ENCODE measurements at regions not wholly inside any gene's neighbourhood (a gene's known extent, or its start where the extent isn't known, plus 50 kb on each side); places are given as distances from the start of the nearest gene placed in this dataset.

DNA sequence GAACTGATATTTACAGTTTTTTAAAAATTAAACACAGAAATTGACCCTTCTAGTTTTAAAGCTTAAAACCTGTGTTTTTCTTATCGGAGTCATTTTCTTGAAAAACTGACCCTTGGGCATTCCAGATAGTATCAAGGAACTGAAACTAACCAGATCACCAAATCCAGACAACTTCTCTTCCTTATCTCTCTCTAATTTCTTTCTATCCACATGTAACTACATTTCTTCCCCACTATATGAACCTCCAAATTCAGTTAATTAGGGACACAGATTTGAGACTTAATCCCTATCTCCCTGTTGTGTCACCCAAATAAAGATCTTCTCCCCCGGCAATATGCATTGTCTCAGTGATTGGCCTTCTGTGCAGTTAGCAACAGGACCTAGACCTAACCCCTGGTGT is 1643.0 kb upstream of the CDH6 start:
- CTCF ChIA-PET (ENCODE audit: partially characterized antibody): no interaction called here
- H2BK12ac ChIP-seq (ENCODE audit: low read depth, low read length): no peak overlapping the region
- no peaks in the 10 kb centered on the region for H3K9me3 ChIP-seq (ENCODE audit: insufficient read depth in 2 of 2, low read depth in 1 of 2, low read length in 1 of 2)
- no peak overlapping the region for H4K5ac ChIP-seq (ENCODE audit: insufficient read length, low read depth, low read length)
- no peaks in the 10 kb centered on the region for H3K27me3 ChIP-seq (replicated peaks in 1 of 4; ENCODE audit: control insufficient read depth in 3 of 4, extremely low read depth in 1 of 4, insufficient read depth in 3 of 4, low read length in 3 of 4)
- no peak overlapping the region for H3K14ac ChIP-seq (ENCODE audit: insufficient read length)
- no peak overlapping the region for H3K23ac ChIP-seq (ENCODE audit: insufficient read length)
- no peak overlapping the region for H2AK5ac ChIP-seq (ENCODE audit: low read depth, low read length)
- no peak overlapping the region for H2BK5ac ChIP-seq (ENCODE audit: low read depth, low read length)
- H4K91ac ChIP-seq (replicated peaks; ENCODE audit: insufficient read length, low read length): no peak overlapping the region
- H3K9ac ChIP-seq (replicated peaks in 1 of 4; ENCODE audit: extremely low read depth in 1 of 4, low read depth in 3 of 4, low read length in 3 of 4): no peak overlapping the region
- H3K4me2 ChIP-seq (ENCODE audit: insufficient read depth in 1 of 2, low read depth in 2 of 2, low read length in 2 of 2): no peak overlapping the region
- no peaks in the 10 kb centered on the region for H3K36me3 ChIP-seq (ENCODE audit: control insufficient read depth in 2 of 4, insufficient read depth in 4 of 4, low read length in 3 of 4)
- H3K4ac ChIP-seq (replicated peaks; ENCODE audit: insufficient read length, low read depth, low read length): no peak overlapping the region
- DNase-seq (ENCODE audit: low read depth in 1 of 2, low spot score in 2 of 2) (no peak), FAIRE-seq (no peak)
- no peaks in the 10 kb centered on the region for H3K4me1 ChIP-seq (replicated peaks in 1 of 4; ENCODE audit: control insufficient read depth in 3 of 4, insufficient read depth in 4 of 4, low read length in 3 of 4)
- H2BK120ac ChIP-seq (replicated peaks; ENCODE audit: low read depth, low read length): no peak overlapping the region
- H3K79me1 ChIP-seq (ENCODE audit: low read depth, low read length): no peaks in the 10 kb centered on the region
- 59% methylated on average over 2 of the region's 2 CpGs; no CpG with 5 or more reads in 1 of the 2 experiments for WGBS, 2 experiments (ENCODE audit: extremely low coverage in 1 of 2, insufficient coverage in 1 of 2, insufficient read length in 1 of 2, insufficient replicate concordance in 2 of 2, low coverage in 1 of 2, low lambda C conversion rate in 2 of 2, missing lambda C conversion rate in 1 of 2)
- H4K20me1 ChIP-seq (replicated peaks in 1 of 2; ENCODE audit: control insufficient read depth in 1 of 2, insufficient read depth in 2 of 2, low read length in 2 of 2): no peaks in the 10 kb centered on the region
- H3K23me2 ChIP-seq (ENCODE audit: low read depth, low read length): no peaks in the 10 kb centered on the region
- H3K27ac ChIP-seq (ENCODE audit: low read depth, low read length): no peak overlapping the region
- no peak overlapping the region for H2BK15ac ChIP-seq (ENCODE audit: low read length)
- H2AFZ ChIP-seq (ENCODE audit: low read length): no peak overlapping the region
- no peak overlapping the region for H2BK20ac ChIP-seq (ENCODE audit: low read length)
- POLR2A ChIA-PET (ENCODE audit: partially characterized antibody): no interaction called here
- H4K8ac ChIP-seq (ENCODE audit: extremely low read depth, insufficient read depth, low read length): no peak overlapping the region
- no peaks in the 10 kb centered on the region for H3K79me2 ChIP-seq (ENCODE audit: control insufficient read depth in 1 of 2, insufficient read depth in 2 of 2, low read length in 2 of 2)
- H3K4me3 ChIP-seq (ENCODE audit: extremely low read depth in 1 of 4, insufficient read depth in 2 of 4, low read depth in 3 of 4, low read length in 4 of 4): no peak overlapping the region
- H3K56ac ChIP-seq (replicated peaks; ENCODE audit: insufficient read length, low read depth, low read length): no peak overlapping the region
- H3K18ac ChIP-seq (ENCODE audit: extremely low read depth, low read length): no peak overlapping the region
- TF ChIP-seq TAF7 (optimal IDR thresholded peaks at IDR 0.05; ENCODE audit: borderline replicate concordance, low read depth, low read length): no peak
- TF ChIP-seq KDM5A (IDR thresholded peaks at IDR 0.05; ENCODE audit: low read length): no peak
- TF ChIP-seq FOSL1 (IDR thresholded peaks at IDR 0.05; ENCODE audit: insufficient read depth, low read depth, low read length): no peak
- TF ChIP-seq NRF1 (IDR thresholded peaks at IDR 0.05; ENCODE audit: low read depth, low read length): no peak
- no peak for TF ChIP-seq EZH2 (IDR thresholded peaks at IDR 0.05; ENCODE audit: low read depth, low read length, severe bottlenecking)
- TF ChIP-seq, protein P1, sequence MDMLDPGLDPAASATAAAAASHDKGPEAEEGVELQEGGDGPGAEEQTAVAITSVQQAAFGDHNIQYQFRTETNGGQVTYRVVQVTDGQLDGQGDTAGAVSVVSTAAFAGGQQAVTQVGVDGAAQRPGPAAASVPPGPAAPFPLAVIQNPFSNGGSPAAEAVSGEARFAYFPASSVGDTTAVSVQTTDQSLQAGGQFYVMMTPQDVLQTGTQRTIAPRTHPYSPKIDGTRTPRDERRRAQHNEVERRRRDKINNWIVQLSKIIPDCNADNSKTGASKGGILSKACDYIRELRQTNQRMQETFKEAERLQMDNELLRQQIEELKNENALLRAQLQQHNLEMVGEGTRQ (IDR thresholded peaks at IDR 0.05; ENCODE audit: low read length): no peak
- no peak for TF ChIP-seq MAFK (IDR thresholded peaks at IDR 0.05; ENCODE audit: low read depth, low read length)
- TF ChIP-seq, protein P2, sequence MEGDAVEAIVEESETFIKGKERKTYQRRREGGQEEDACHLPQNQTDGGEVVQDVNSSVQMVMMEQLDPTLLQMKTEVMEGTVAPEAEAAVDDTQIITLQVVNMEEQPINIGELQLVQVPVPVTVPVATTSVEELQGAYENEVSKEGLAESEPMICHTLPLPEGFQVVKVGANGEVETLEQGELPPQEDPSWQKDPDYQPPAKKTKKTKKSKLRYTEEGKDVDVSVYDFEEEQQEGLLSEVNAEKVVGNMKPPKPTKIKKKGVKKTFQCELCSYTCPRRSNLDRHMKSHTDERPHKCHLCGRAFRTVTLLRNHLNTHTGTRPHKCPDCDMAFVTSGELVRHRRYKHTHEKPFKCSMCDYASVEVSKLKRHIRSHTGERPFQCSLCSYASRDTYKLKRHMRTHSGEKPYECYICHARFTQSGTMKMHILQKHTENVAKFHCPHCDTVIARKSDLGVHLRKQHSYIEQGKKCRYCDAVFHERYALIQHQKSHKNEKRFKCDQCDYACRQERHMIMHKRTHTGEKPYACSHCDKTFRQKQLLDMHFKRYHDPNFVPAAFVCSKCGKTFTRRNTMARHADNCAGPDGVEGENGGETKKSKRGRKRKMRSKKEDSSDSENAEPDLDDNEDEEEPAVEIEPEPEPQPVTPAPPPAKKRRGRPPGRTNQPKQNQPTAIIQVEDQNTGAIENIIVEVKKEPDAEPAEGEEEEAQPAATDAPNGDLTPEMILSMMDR (IDR thresholded peaks at IDR 0.05; ENCODE audit: control extremely low read depth in 1 of 3, insufficient read depth in 1 of 3, low read depth in 1 of 3, low read length in 3 of 3): no peak
- no peak for TF ChIP-seq POLR2A (IDR thresholded peaks at IDR 0.05; ENCODE audit: control extremely low read depth in 1 of 2, low read depth in 2 of 2, low read length in 2 of 2)
- TF ChIP-seq BRCA1 (IDR thresholded peaks at IDR 0.05; ENCODE audit: low read depth, low read length): no peak
- no peak for TF ChIP-seq SP1 (IDR thresholded peaks at IDR 0.05; ENCODE audit: low read depth, low read length)
- TF ChIP-seq SUZ12 (IDR thresholded peaks at IDR 0.05; ENCODE audit: low read length): no peak

Measured in H1 (cell line).